ENCODE measurements at regions not wholly inside any gene's neighbourhood (a gene's known extent, or its start where the extent isn't known, plus 50 kb on each side); places are given as distances from the start of the nearest gene placed in this dataset.
A peak's percentile ranks its signal among the peaks of the same experiment; 100 is the strongest.
"Not testable (repeated sequence)": the region's sequence is repeated elsewhere in the genome, so short reads cannot be mapped to it uniquely, and the experiment has no call there.

DNA sequence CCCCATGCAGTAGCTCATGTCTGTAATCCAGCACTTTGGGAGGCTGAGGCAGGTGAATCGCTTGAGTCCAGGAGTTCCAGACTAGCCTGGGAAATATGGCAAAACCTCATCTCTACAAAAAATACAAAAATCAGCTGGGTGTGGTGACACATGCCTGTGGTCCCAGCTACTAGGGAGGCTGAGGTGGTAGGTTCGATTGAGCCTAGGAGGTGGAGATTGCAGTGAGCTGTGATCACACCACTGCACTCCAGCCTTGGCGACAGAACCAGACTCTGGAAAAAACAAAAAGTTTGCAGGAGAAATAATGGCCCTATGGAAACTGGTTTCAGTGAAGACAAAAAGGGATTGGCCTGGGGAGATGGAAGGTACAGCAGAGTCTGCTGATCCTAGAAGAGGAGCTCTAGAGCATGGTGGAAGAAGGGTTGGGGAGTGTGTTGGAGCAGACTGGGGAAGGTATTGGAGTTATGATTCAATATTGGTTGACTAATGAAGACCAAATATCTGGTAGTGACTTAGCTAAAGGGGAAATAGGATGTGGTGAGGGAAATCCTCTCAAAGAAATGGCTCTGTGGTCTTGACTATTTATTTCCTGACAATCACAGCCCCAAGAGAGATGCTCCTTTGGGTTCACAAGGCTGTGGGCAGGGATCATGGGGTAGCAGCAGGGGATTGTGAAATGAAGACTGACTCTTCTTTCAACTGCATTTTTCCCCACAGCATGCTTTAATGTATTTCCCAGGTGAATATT is 281.9 kb downstream of the UTRN start:
- Mint-ChIP-seq H3K27ac (ENCODE audit: unreplicated experiment) (no peak overlapping the region), H3K4me3 (ENCODE audit: unreplicated experiment) (no peak overlapping the region), H3K4me1 (ENCODE audit: unreplicated experiment) (peaks cover 11% of the 10 kb centered on the region), H3K36me3 (ENCODE audit: low read depth, unreplicated experiment) (peaks cover 7% of the 10 kb centered on the region), H3K27me3 (ENCODE audit: unreplicated experiment) (no peaks in the 10 kb centered on the region), H3K9me3 (ENCODE audit: unreplicated experiment) (no peaks in the 10 kb centered on the region)
- no peak for DNase-seq (ENCODE audit: low spot score)
- TF ChIP-seq, protein P1, sequence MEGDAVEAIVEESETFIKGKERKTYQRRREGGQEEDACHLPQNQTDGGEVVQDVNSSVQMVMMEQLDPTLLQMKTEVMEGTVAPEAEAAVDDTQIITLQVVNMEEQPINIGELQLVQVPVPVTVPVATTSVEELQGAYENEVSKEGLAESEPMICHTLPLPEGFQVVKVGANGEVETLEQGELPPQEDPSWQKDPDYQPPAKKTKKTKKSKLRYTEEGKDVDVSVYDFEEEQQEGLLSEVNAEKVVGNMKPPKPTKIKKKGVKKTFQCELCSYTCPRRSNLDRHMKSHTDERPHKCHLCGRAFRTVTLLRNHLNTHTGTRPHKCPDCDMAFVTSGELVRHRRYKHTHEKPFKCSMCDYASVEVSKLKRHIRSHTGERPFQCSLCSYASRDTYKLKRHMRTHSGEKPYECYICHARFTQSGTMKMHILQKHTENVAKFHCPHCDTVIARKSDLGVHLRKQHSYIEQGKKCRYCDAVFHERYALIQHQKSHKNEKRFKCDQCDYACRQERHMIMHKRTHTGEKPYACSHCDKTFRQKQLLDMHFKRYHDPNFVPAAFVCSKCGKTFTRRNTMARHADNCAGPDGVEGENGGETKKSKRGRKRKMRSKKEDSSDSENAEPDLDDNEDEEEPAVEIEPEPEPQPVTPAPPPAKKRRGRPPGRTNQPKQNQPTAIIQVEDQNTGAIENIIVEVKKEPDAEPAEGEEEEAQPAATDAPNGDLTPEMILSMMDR (IDR thresholded peaks at IDR 0.05; ENCODE audit: unreplicated experiment) = no peak

GRCh38 chr6:144568241-144568640 is 283.1 kb downstream of the UTRN start:
- H3K4me3 Mint-ChIP-seq (ENCODE audit: unreplicated experiment) = no peak overlapping the region
- no peak for DNase-seq (ENCODE audit: low spot score)
- no peaks in the 10 kb centered on the region for H3K27me3 Mint-ChIP-seq (ENCODE audit: unreplicated experiment)
- H3K9me3 Mint-ChIP-seq (ENCODE audit: unreplicated experiment) = no peaks in the 10 kb centered on the region
- no peak overlapping the region for H3K27ac Mint-ChIP-seq (ENCODE audit: unreplicated experiment)
- TF ChIP-seq, protein P1 (IDR thresholded peaks at IDR 0.05; ENCODE audit: unreplicated experiment) = no peak
- H3K36me3 Mint-ChIP-seq (ENCODE audit: low read depth, unreplicated experiment) = peaks cover 7% of the 10 kb centered on the region
- H3K4me1 Mint-ChIP-seq (ENCODE audit: unreplicated experiment) = peaks cover 15% of the 10 kb centered on the region

DNA sequence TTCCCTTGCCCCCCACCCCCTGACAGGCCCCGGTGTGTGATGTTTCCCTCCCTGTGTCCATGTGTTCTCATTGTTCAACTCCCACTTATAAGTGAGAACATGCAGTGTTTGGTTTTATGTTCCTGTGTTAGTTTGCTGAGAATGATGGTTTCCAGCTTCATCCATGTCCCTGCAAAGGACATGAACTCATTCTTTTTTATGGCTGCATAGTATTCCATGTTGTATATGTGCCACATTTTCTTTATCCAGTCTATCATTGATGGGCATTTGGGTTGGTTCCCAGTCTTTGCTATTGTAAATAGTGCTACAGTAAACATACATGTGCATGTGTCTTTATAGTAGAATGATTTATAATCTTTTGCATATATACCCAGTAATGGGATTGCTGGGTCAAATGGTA is 287.4 kb downstream of the UTRN start:
- H3K4me1 Mint-ChIP-seq (ENCODE audit: unreplicated experiment) = peaks cover 15% of the 10 kb centered on the region
- DNase-seq (ENCODE audit: low spot score); H3K4me3 Mint-ChIP-seq (ENCODE audit: unreplicated experiment); H3K27me3 Mint-ChIP-seq (ENCODE audit: unreplicated experiment); H3K9me3 Mint-ChIP-seq (ENCODE audit: unreplicated experiment): not testable (repeated sequence)
- H3K27ac Mint-ChIP-seq (ENCODE audit: unreplicated experiment) = peak overlapping the region; percentile 72
- H3K36me3 Mint-ChIP-seq (ENCODE audit: low read depth, unreplicated experiment) = peaks cover 11% of the 10 kb centered on the region

- H3K9me3 Mint-ChIP-seq (ENCODE audit: unreplicated experiment) = no peaks in the 10 kb centered on the region
- no peak overlapping the region for H3K27ac Mint-ChIP-seq (ENCODE audit: unreplicated experiment)
Measured at GRCh38 chr6:144574796-144575195, 289.7 kb downstream of the UTRN start.

DNA sequence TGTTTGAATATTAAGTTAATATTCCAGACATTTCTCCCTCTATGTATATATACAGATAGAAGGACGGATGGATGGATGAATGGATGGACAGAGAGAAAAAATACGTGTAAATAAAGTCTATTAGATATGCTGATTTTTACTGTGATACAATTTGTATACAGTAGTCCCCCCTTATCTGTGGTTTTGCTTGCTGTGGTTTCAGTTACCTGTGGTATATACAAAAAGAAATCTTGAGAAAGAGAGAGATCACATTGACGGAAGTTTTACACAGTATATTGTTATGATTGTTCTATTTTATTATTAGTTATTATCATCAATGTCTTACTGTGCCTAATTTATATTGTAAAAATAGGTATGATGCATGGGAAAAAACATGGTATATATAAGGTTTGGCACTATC is 290.2 kb downstream of the UTRN start:
- Mint-ChIP-seq H3K36me3 (ENCODE audit: low read depth, unreplicated experiment) (peaks cover 15% of the 10 kb centered on the region), H3K4me1 (ENCODE audit: unreplicated experiment) (peaks cover 11% of the 10 kb centered on the region), H3K27me3 (ENCODE audit: unreplicated experiment) (no peaks in the 10 kb centered on the region), H3K27ac (ENCODE audit: unreplicated experiment) (no peak overlapping the region), H3K9me3 (ENCODE audit: unreplicated experiment) (no peaks in the 10 kb centered on the region), H3K4me3 (ENCODE audit: unreplicated experiment) (no peak overlapping the region)
- TF ChIP-seq, protein P1 (IDR thresholded peaks at IDR 0.05; ENCODE audit: unreplicated experiment) = no peak
- no peak for DNase-seq (ENCODE audit: low spot score)

More at GRCh38 chr6:144574796-144575195, 289.7 kb downstream of the UTRN start:
- no peaks in the 10 kb centered on the region for H3K27me3 Mint-ChIP-seq (ENCODE audit: unreplicated experiment)
- peaks cover 11% of the 10 kb centered on the region for H3K4me1 Mint-ChIP-seq (ENCODE audit: unreplicated experiment)
- H3K4me3 Mint-ChIP-seq (ENCODE audit: unreplicated experiment) = no peak overlapping the region
- H3K36me3 Mint-ChIP-seq (ENCODE audit: low read depth, unreplicated experiment) = peaks cover 14% of the 10 kb centered on the region
- TF ChIP-seq, protein P1 (IDR thresholded peaks at IDR 0.05; ENCODE audit: unreplicated experiment) = no peak
- DNase-seq (ENCODE audit: low spot score) = no peak

Measured in endothelial cell (in vitro differentiated cells).